SU-DHL-6 (cell line): ENCODE measurements at regions not wholly inside any gene's neighbourhood (a gene's known extent, or its start where the extent isn't known, plus 50 kb on each side); places are given as distances from the start of the nearest gene placed in this dataset.

ENCODE experiments used
- EZH2phosphoT487 ChIP-seq: fragments of 200-600 bp; sonication (generic), shearing (Covaris generic); conservative IDR thresholded peaks from 2 replicates; pipeline ENCODE4 v1.6.1; 2018; ENCODE audit warnings: mild to moderate bottlenecking, antibody characterized with exemption, low read length, moderate library complexity, mixed read lengths
- TF ChIP-seq, protein P1 (sequence below): fragments of 200-600 bp; sonication (generic); IDR thresholded peaks from one replicate; pipeline ENCODE4 v1.5.1; 2017; ENCODE audit warnings: antibody characterized with exemption, mild to moderate bottlenecking, low read length, moderate library complexity; ENCODE audit not compliant: insufficient read depth, poor library complexity, severe bottlenecking

DNA sequence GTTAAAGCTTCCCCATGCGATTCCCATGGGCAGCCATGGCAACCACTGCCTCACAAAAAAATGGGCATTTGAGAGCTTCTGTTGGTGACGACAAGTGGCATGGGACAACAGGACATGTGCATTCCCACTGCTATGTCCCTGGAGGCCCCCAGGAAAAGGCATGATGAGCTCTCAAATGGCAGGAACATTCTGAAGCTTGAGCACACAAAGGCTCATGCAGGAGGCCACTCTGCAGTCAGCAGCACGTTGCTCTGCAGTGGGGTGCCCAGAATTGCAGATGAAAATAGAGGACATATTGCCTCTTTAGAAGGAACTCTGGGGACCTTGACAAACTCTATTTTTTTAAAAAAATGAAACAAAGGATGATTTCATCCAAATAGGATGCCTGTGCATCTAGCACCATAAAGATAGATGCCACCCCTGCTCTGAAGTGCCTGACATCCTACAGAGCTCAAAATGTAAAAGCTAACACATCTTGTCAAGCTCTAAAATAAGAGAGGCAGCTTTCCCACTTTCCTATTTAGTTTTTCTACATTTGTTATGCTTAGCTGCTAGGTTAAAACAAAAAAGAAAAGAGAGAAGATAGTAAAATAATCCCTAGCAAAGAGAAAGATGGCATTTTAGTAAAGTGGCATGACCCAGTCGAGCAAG lies 277.6 kb upstream of the ZC3H12C start:
- TF ChIP-seq, protein P1, sequence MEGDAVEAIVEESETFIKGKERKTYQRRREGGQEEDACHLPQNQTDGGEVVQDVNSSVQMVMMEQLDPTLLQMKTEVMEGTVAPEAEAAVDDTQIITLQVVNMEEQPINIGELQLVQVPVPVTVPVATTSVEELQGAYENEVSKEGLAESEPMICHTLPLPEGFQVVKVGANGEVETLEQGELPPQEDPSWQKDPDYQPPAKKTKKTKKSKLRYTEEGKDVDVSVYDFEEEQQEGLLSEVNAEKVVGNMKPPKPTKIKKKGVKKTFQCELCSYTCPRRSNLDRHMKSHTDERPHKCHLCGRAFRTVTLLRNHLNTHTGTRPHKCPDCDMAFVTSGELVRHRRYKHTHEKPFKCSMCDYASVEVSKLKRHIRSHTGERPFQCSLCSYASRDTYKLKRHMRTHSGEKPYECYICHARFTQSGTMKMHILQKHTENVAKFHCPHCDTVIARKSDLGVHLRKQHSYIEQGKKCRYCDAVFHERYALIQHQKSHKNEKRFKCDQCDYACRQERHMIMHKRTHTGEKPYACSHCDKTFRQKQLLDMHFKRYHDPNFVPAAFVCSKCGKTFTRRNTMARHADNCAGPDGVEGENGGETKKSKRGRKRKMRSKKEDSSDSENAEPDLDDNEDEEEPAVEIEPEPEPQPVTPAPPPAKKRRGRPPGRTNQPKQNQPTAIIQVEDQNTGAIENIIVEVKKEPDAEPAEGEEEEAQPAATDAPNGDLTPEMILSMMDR, result no peak
- TF ChIP-seq EZH2phosphoT487, result no peak
